ENCODE measurements at regions not wholly inside any gene's neighbourhood (a gene's known extent, or its start where the extent isn't known, plus 50 kb on each side); places are given as distances from the start of the nearest gene placed in this dataset.

DNA sequence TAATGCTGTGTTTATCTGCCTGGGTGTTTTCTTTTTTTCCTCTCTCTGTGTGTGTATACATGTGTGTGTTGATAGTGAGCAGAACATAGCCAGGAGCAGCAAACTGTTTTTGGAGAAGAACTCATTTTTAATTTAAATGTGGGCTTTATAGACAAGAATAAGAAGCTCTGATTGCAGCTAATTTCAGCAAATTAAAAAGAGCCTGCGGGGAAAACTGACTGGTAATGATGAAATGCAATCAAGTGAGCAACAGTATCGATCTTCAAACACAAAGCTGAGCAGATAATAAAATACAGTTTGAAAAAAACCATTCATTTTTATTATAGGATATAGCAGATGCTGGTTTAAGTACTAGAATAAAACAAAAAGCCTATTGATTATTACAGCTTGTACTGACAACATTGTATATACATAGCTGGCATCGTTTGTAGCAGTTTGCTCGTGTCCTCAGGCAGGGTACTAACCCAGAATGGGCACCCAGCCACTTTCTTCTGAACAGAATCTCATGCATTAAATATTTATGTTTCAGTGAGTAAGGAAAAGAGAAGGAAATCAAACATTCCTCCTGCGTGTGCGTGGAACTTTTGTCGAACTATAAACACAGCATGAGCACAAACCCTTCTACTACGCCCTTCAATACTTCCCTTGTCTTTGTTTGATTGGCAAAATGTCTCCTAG lies 73.5 kb upstream of the ZFP42 start:
- ChIA-PET POLR2A (ENCODE audit: low non-redundant PET) (no interaction called here), CTCF (no interaction called here)
- Histone ChIP-seq H3K27ac (ENCODE audit: low read depth, low read length, poor library complexity, severe bottlenecking) (no peak overlapping the region), H3K36me3 (ENCODE audit: insufficient read depth, low read length, poor library complexity, severe bottlenecking) (no peaks in the 10 kb centered on the region), H3K4me1 (ENCODE audit: insufficient read depth, low read length, poor library complexity, severe bottlenecking) (no peaks in the 10 kb centered on the region), H3K9me3 (ENCODE audit: low read depth, low read length, poor library complexity, severe bottlenecking) (no peaks in the 10 kb centered on the region), H3K27me3 (replicated peaks; ENCODE audit: insufficient read depth, low read depth, low read length, poor library complexity) (no peaks in the 10 kb centered on the region), H3K4me3 (ENCODE audit: low read depth, low read length, poor library complexity, severe bottlenecking) (no peak overlapping the region)
- DNase-seq (ENCODE audit: low spot score): peak; percentile 7
- no TSS peak for BruUV-seq (replicated peaks)
- intact Hi-C loops (cut with micrococcal nuclease; ENCODE audit: unreplicated experiment): no loop called here
- TF ChIP-seq, protein P1, sequence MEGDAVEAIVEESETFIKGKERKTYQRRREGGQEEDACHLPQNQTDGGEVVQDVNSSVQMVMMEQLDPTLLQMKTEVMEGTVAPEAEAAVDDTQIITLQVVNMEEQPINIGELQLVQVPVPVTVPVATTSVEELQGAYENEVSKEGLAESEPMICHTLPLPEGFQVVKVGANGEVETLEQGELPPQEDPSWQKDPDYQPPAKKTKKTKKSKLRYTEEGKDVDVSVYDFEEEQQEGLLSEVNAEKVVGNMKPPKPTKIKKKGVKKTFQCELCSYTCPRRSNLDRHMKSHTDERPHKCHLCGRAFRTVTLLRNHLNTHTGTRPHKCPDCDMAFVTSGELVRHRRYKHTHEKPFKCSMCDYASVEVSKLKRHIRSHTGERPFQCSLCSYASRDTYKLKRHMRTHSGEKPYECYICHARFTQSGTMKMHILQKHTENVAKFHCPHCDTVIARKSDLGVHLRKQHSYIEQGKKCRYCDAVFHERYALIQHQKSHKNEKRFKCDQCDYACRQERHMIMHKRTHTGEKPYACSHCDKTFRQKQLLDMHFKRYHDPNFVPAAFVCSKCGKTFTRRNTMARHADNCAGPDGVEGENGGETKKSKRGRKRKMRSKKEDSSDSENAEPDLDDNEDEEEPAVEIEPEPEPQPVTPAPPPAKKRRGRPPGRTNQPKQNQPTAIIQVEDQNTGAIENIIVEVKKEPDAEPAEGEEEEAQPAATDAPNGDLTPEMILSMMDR (conservative IDR thresholded peaks at IDR 0.05; ENCODE audit: low read depth, low read length): no peak
- TF ChIP-seq EZH2 (IDR thresholded peaks at IDR 0.05; ENCODE audit: borderline replicate concordance, low read depth, low read length, poor library complexity, severe bottlenecking): no peak

DNA sequence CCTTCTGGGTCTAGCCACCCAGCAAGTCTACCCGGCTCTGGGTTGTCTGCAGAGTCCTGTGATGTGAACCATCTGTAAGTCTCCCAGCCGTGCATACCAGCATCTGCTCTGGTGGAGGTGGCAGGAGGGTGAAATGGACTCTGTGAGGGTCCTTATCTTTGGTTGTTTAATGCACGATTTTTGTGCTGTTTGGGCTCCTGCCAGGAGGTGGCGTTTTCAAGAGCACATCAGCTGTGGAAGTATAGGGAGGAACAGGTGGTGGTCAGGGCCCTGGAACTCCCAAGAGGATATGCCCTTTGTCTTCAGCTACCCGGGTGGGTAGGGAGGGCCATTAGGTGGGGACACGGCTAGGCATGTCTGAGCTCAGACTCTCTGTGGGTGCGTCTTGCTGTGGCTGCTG lies 66.5 kb upstream of the ZFP42 start:
- H3K4me3 ChIP-seq (ENCODE audit: low read depth, low read length, poor library complexity, severe bottlenecking): no peak overlapping the region
- H3K4me1 ChIP-seq (ENCODE audit: insufficient read depth, low read length, poor library complexity, severe bottlenecking): no peaks in the 10 kb centered on the region
- intact Hi-C loops (cut with micrococcal nuclease; ENCODE audit: unreplicated experiment): no loop called here
- ChIA-PET CTCF (no interaction called here), POLR2A (ENCODE audit: low non-redundant PET) (no interaction called here)
- H3K36me3 ChIP-seq (ENCODE audit: insufficient read depth, low read length, poor library complexity, severe bottlenecking): no peaks in the 10 kb centered on the region
- peak; percentile 54 for DNase-seq (ENCODE audit: low spot score)
- H3K9me3 ChIP-seq (ENCODE audit: low read depth, low read length, poor library complexity, severe bottlenecking): no peaks in the 10 kb centered on the region
- no TSS peak for BruUV-seq (replicated peaks)
- H3K27me3 ChIP-seq (replicated peaks; ENCODE audit: insufficient read depth, low read depth, low read length, poor library complexity): no peaks in the 10 kb centered on the region
- TF ChIP-seq EZH2 (IDR thresholded peaks at IDR 0.05; ENCODE audit: borderline replicate concordance, low read depth, low read length, poor library complexity, severe bottlenecking): no peak
- TF ChIP-seq, protein P1 (conservative IDR thresholded peaks at IDR 0.05; ENCODE audit: low read depth, low read length): peak; percentile 58
- H3K27ac ChIP-seq (ENCODE audit: low read depth, low read length, poor library complexity, severe bottlenecking): no peak overlapping the region

DNA sequence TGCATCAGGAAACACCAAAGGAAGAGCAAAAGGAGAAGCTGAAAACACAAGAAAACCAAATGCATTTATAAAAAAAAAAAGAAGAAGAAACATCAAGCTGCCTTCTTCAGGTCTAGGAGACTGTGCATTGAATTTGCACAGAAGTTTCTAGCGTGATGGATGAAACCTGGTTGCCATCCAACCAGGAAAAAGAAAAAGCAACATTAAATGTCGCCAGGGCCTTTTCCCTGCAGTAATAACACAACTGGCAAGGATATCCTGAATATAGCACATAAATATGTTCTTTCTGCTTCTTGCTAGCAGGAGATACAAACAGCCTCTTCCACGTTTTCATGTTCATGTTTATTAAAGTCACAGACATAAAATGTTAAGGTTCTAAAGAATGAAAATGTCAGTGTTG lies 60.8 kb upstream of the ZFP42 start:
- POLR2A ChIA-PET (ENCODE audit: low non-redundant PET): no interaction called here
- Histone ChIP-seq H3K4me1 (ENCODE audit: insufficient read depth, low read length, poor library complexity, severe bottlenecking) (no peaks in the 10 kb centered on the region), H3K4me3 (ENCODE audit: low read depth, low read length, poor library complexity, severe bottlenecking) (no peak overlapping the region), H3K27me3 (replicated peaks; ENCODE audit: insufficient read depth, low read depth, low read length, poor library complexity) (no peaks in the 10 kb centered on the region), H3K9me3 (ENCODE audit: low read depth, low read length, poor library complexity, severe bottlenecking) (no peaks in the 10 kb centered on the region), H3K36me3 (ENCODE audit: insufficient read depth, low read length, poor library complexity, severe bottlenecking) (no peaks in the 10 kb centered on the region), H3K27ac (ENCODE audit: low read depth, low read length, poor library complexity, severe bottlenecking) (no peak overlapping the region)
- DNase-seq (ENCODE audit: low spot score): no peak
- intact Hi-C loops (cut with micrococcal nuclease; ENCODE audit: unreplicated experiment): no loop called here
- no TSS peak for BruUV-seq (replicated peaks)
- CTCF ChIA-PET: no interaction called here
- no peak for TF ChIP-seq EZH2 (IDR thresholded peaks at IDR 0.05; ENCODE audit: borderline replicate concordance, low read depth, low read length, poor library complexity, severe bottlenecking)
- TF ChIP-seq, protein P1 (conservative IDR thresholded peaks at IDR 0.05; ENCODE audit: low read depth, low read length): no peak

Measured in A673 (cell line).